GM12878 (cell line): ENCODE measurements at regions not wholly inside any gene's neighbourhood (a gene's known extent, or its start where the extent isn't known, plus 50 kb on each side); places are given as distances from the start of the nearest gene placed in this dataset.

Experiments used
- ATAC-seq: fragments of 200-7000 bp; cut with Tn5 transposase; 3 replicates; pipeline ENCODE4 v1.9.1; 2020; ENCODE audit warnings: mild to moderate bottlenecking, moderate library complexity
- BruUV-seq: library from RNA; stranded (reverse); fragments of 400-500 nt; replicated peaks from 2 replicates; lab custom pipeline; 2021; lab: Mats Ljungman, UMichigan
- CTCF ChIA-PET: fragments of 300-600 bp; sonication (Branson Sonifier 250); formaldehyde crosslinking; extraction: SDS; loops from one replicate; lab custom pipeline; 2021; ENCODE audit warnings: inconsistent platforms; lab: Yijun Ruan, JAX
- POLR2A ChIA-PET: fragments of 350-600 bp; formaldehyde crosslinking; extraction: SDS; loops from one replicate; lab custom pipeline; 2021; ENCODE audit warnings: inconsistent platforms; lab: Charles Lee
- RAD21 ChIA-PET: fragments of 300-600 bp; sonication (Branson Sonifier 250); formaldehyde crosslinking; loops from one replicate; lab custom pipeline; 2023; ENCODE audit warnings: antibody characterized with exemption; ENCODE audit not compliant: unreplicated experiment; lab: Charles Lee
- SMC1A ChIA-PET: fragments of 300-600 bp; sonication (Branson Sonifier 250); formaldehyde crosslinking; loops from one replicate; lab custom pipeline; 2023; ENCODE audit not compliant: unreplicated experiment, uncharacterized antibody; lab: Charles Lee
- DNase-seq: peaks from one replicate; pipeline ENCODE4 v3.0.0-alpha.2; 2011; ENCODE audit warnings: low read depth, low spot score
- FAIRE-seq: peaks from 3 replicates; lab custom pipeline; 2011; peaks lifted over from hg19 to GRCh38; lab: Jason Lieb, UNC
- H2AFZ ChIP-seq: 2 replicates; pipeline ENCODE4 v1.6.0; 2011; ENCODE audit warnings: low read depth, low read length, control low read depth; ENCODE audit not compliant: control insufficient read depth
- H3K27ac ChIP-seq: 2 replicates; pipeline ENCODE4 v1.5.1; 2011; ENCODE audit warnings: control low read depth; ENCODE audit not compliant: control insufficient read depth, insufficient read depth
- H3K27me3 ChIP-seq, 2 experiments: replicated peaks in 1 of 2; 2 replicates each; pipeline versions ENCODE4 v1.6.0 to v1.6.1; 2011; ENCODE audit warnings: low read length in 1 of 2; ENCODE audit not compliant: control insufficient read depth in 2 of 2, insufficient read depth in 2 of 2
- H3K36me3 ChIP-seq, 2 experiments: 2 replicates each; pipeline ENCODE4 v1.5.1; 2011; ENCODE audit warnings: low read length in 1 of 2; ENCODE audit not compliant: control insufficient read depth in 2 of 2, insufficient read depth in 2 of 2
- H3K4me1 ChIP-seq: 2 replicates; pipeline ENCODE4 v1.6.1; 2011; ENCODE audit warnings: mild to moderate bottlenecking, low read length, moderate library complexity, mixed read lengths; ENCODE audit not compliant: control insufficient read depth, insufficient read depth
- H3K4me2 ChIP-seq: 2 replicates; pipeline ENCODE4 v1.6.0; 2011; ENCODE audit warnings: control low read depth; ENCODE audit not compliant: control insufficient read depth, insufficient read depth
- H3K4me3 ChIP-seq: fragments of 200-600 bp; sonication (generic); 2 replicates; pipeline ENCODE4 v1.5.1; 2016
- H3K79me2 ChIP-seq: 2 replicates; pipeline ENCODE4 v1.6.0; 2011; ENCODE audit warnings: low read length; ENCODE audit not compliant: control insufficient read depth, insufficient read depth
- H3K9ac ChIP-seq: 2 replicates; pipeline ENCODE4 v1.8.0; 2011; ENCODE audit warnings: low read length, control low read depth, mixed read lengths; ENCODE audit not compliant: control insufficient read depth, insufficient read depth
- H3K9me3 ChIP-seq: replicated peaks from 3 replicates; pipeline ENCODE4 v1.5.1; 2011; ENCODE audit warnings: mild to moderate bottlenecking, low read length; ENCODE audit not compliant: control insufficient read depth, insufficient read depth
- H4K20me1 ChIP-seq: 2 replicates; pipeline ENCODE4 v1.6.0; 2011; ENCODE audit not compliant: control insufficient read depth, insufficient read depth
- BACH1 ChIP-seq: fragments of 450-650 bp; IDR thresholded peaks from 2 replicates; pipeline ENCODE4 v1.6.1; 2017; ENCODE audit warnings: mild to moderate bottlenecking, borderline replicate concordance
- DPF2 ChIP-seq: fragments of 450-650 bp; IDR thresholded peaks from 2 replicates; pipeline ENCODE4 v1.6.1; 2017; ENCODE audit warnings: mild to moderate bottlenecking
- POLR2A ChIP-seq: IDR thresholded peaks from 2 replicates; pipeline ENCODE4 v1.6.1; 2011; ENCODE audit warnings: low read depth, mild to moderate bottlenecking, low read length
- ZNF274 ChIP-seq: IDR thresholded peaks from one replicate; pipeline ENCODE4 v1.8.0; 2011; ENCODE audit not compliant: insufficient read length, insufficient read depth
- WGBS: methylation state at CpG from one replicate; pipeline ENCODE4 v1.1.6; 2016; ENCODE audit warnings: low lambda C conversion rate; ENCODE audit not compliant: insufficient replicate concordance, insufficient coverage; ENCODE audit errors: missing lambda C conversion rate; 5-methylcytosine and 5-hydroxymethylcytosine counted together
- in situ Hi-C: fragments of 300-500 bp; cut with MboI; formaldehyde crosslinking; loops from 9 replicates; pipeline ENCODE4 v1.14.3; 2018; ENCODE audit warnings: mixed read lengths
- intact Hi-C: fragments of 100-400 bp; cut with micrococcal nuclease; formaldehyde crosslinking; loops from one replicate; pipeline ENCODE4 v1.14.2; 2022; ENCODE audit not compliant: unreplicated experiment
- TF ChIP-seq, protein P1 (sequence below): fragments of 450-650 bp; IDR thresholded peaks from 2 replicates; pipeline ENCODE4 v1.6.1; 2017; ENCODE audit warnings: mild to moderate bottlenecking, moderate library complexity
- TF ChIP-seq, protein P2 (sequence below), 3 experiments: IDR thresholded peaks in 2 of 3; conservative IDR thresholded peaks in 1 of 3; 2 replicates each; pipeline ENCODE4 v1.5.1; 2011; ENCODE audit warnings: low read depth in 3 of 3, low read length in 3 of 3, mild to moderate bottlenecking in 3 of 3, control low read depth in 2 of 3, moderate library complexity in 2 of 3, inconsistent platforms in 1 of 3, mixed read lengths in 1 of 3; ENCODE audit not compliant: control insufficient read depth in 2 of 3, insufficient read depth in 1 of 3; ENCODE audit errors: extremely low read depth in 1 of 3

- no peak overlapping the region for H3K4me2 ChIP-seq
- H3K27ac ChIP-seq, result no peak overlapping the region
- TF ChIP-seq, protein P1, sequence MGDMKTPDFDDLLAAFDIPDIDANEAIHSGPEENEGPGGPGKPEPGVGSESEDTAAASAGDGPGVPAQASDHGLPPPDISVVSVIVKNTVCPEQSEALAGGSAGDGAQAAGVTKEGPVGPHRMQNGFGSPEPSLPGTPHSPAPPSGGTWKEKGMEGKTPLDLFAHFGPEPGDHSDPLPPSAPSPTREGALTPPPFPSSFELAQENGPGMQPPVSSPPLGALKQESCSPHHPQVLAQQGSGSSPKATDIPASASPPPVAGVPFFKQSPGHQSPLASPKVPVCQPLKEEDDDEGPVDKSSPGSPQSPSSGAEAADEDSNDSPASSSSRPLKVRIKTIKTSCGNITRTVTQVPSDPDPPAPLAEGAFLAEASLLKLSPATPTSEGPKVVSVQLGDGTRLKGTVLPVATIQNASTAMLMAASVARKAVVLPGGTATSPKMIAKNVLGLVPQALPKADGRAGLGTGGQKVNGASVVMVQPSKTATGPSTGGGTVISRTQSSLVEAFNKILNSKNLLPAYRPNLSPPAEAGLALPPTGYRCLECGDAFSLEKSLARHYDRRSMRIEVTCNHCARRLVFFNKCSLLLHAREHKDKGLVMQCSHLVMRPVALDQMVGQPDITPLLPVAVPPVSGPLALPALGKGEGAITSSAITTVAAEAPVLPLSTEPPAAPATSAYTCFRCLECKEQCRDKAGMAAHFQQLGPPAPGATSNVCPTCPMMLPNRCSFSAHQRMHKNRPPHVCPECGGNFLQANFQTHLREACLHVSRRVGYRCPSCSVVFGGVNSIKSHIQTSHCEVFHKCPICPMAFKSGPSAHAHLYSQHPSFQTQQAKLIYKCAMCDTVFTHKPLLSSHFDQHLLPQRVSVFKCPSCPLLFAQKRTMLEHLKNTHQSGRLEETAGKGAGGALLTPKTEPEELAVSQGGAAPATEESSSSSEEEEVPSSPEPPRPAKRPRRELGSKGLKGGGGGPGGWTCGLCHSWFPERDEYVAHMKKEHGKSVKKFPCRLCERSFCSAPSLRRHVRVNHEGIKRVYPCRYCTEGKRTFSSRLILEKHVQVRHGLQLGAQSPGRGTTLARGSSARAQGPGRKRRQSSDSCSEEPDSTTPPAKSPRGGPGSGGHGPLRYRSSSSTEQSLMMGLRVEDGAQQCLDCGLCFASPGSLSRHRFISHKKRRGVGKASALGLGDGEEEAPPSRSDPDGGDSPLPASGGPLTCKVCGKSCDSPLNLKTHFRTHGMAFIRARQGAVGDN, result no peak
- TF ChIP-seq ZNF274 (no peak), POLR2A (no peak), DPF2 (no peak), BACH1 (no peak)
- TF ChIP-seq, protein P2, sequence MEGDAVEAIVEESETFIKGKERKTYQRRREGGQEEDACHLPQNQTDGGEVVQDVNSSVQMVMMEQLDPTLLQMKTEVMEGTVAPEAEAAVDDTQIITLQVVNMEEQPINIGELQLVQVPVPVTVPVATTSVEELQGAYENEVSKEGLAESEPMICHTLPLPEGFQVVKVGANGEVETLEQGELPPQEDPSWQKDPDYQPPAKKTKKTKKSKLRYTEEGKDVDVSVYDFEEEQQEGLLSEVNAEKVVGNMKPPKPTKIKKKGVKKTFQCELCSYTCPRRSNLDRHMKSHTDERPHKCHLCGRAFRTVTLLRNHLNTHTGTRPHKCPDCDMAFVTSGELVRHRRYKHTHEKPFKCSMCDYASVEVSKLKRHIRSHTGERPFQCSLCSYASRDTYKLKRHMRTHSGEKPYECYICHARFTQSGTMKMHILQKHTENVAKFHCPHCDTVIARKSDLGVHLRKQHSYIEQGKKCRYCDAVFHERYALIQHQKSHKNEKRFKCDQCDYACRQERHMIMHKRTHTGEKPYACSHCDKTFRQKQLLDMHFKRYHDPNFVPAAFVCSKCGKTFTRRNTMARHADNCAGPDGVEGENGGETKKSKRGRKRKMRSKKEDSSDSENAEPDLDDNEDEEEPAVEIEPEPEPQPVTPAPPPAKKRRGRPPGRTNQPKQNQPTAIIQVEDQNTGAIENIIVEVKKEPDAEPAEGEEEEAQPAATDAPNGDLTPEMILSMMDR (IDR thresholded peaks at IDR 0.05 in 2 of 3, conservative IDR thresholded peaks at IDR 0.05 in 1 of 3; ENCODE audit: control insufficient read depth in 2 of 3, extremely low read depth in 1 of 3, insufficient read depth in 1 of 3, low read depth in 3 of 3, low read length in 3 of 3), result no peak
- RAD21 ChIA-PET, result no interaction called here
- no peak overlapping the region for H2AFZ ChIP-seq
- SMC1A ChIA-PET, result no interaction called here
- H3K4me1 ChIP-seq, result no peaks in the 10 kb centered on the region
- ATAC-seq (no peak), FAIRE-seq (no peak), DNase-seq (no peak)
- WGBS, result 42% methylated on average over 2 of the region's 2 CpGs
- in situ Hi-C loops (no loop called here), intact Hi-C loops (no loop called here)
- no peak overlapping the region for H3K4me3 ChIP-seq
- CTCF ChIA-PET, result no interaction called here
- BruUV-seq, result no TSS peak
- H3K36me3 ChIP-seq, result no peaks in the 10 kb centered on the region
- no peaks in the 10 kb centered on the region for H4K20me1 ChIP-seq
- no peak overlapping the region for H3K9ac ChIP-seq
- no peaks in the 10 kb centered on the region for H3K27me3 ChIP-seq
- POLR2A ChIA-PET, result no interaction called here
- no peaks in the 10 kb centered on the region for H3K79me2 ChIP-seq
- no peaks in the 10 kb centered on the region for H3K9me3 ChIP-seq
Measured at GRCh38 chr14:85088192-85088591, 441.8 kb upstream of the FLRT2 start.
